HG03139 (cell line): ENCODE measurements at regions not wholly inside any gene's neighbourhood (a gene's known extent, or its start where the extent isn't known, plus 50 kb on each side); places are given as distances from the start of the nearest gene placed in this dataset.
"Not testable (repeated sequence)": the region's sequence is repeated elsewhere in the genome, so short reads cannot be mapped to it uniquely, and the experiment has no call there.

ENCODE experiments used
- ATAC-seq: cut with Tn5 transposase; IDR thresholded peaks from one replicate; pipeline ENCODE4 v1.9.1; 2021; ENCODE audit not compliant: unreplicated experiment

- no peak for ATAC-seq
Observed at GRCh38 chrX:139475432-139475831, 55.1 kb upstream of the F9 start.

GRCh38 chrX:139461945-139462344 is 68.6 kb upstream of the F9 start:
- not testable (repeated sequence) for ATAC-seq

GRCh38 chrX:139454743-139455142 is 75.8 kb upstream of the F9 start:
- no peak for ATAC-seq

- ATAC-seq, result no peak
Observed at GRCh38 chrX:139448996-139449395, 81.5 kb upstream of the F9 start.

GRCh38 chrX:139446832-139447231 is 83.7 kb upstream of the F9 start:
- ATAC-seq, result no peak

- ATAC-seq, result no peak
Observed at GRCh38 chrX:139429913-139430312, 100.6 kb upstream of the F9 start.

- no peak for ATAC-seq
Observed at GRCh38 chrX:139423186-139423585, 107.4 kb upstream of the F9 start.

GRCh38 chrX:139398258-139398657 is 132.3 kb upstream of the F9 start:
- not testable (repeated sequence) for ATAC-seq

GRCh38 chrX:139388254-139388653 is 142.3 kb upstream of the F9 start:
- ATAC-seq, result no peak

GRCh38 chrX:139382529-139382928 is 148.0 kb upstream of the F9 start:
- no peak for ATAC-seq

- ATAC-seq, result not testable (repeated sequence)
Observed at GRCh38 chrX:139376547-139376946, 154.0 kb upstream of the F9 start.

- no peak for ATAC-seq
Observed at GRCh38 chrX:139360356-139360755, 170.2 kb upstream of the F9 start.

- not testable (repeated sequence) for ATAC-seq
Observed at GRCh38 chrX:139342594-139342991, 187.9 kb upstream of the F9 start.

- not testable (repeated sequence) for ATAC-seq
Observed at GRCh38 chrX:139341855-139342593, 188.5 kb upstream of the F9 start.

- no peak for ATAC-seq
Observed at GRCh38 chrX:139332441-139332840, 198.1 kb upstream of the F9 start.

GRCh38 chrX:139327355-139327754 is 203.2 kb upstream of the F9 start:
- ATAC-seq, result no peak

GRCh38 chrX:139324756-139325155 is 205.8 kb upstream of the F9 start:
- ATAC-seq, result no peak

- ATAC-seq, result not testable (repeated sequence)
Observed at GRCh38 chrX:139320661-139321354, 209.7 kb upstream of the F9 start.

GRCh38 chrX:139306675-139307074 is 223.9 kb upstream of the F9 start:
- ATAC-seq, result not testable (repeated sequence)

- ATAC-seq, result no peak
Observed at GRCh38 chrX:139304471-139304870, 226.1 kb upstream of the F9 start.

GRCh38 chrX:139299309-139299708 is 231.2 kb upstream of the F9 start:
- ATAC-seq, result no peak

- ATAC-seq, result no peak
Observed at GRCh38 chrX:139298437-139298836, 232.1 kb upstream of the F9 start.

GRCh38 chrX:139297638-139298037 is 232.9 kb upstream of the F9 start:
- ATAC-seq, result no peak
